Peyer's patch (tissue), 4 donors: ENCODE measurements at regions not wholly inside any gene's neighbourhood (a gene's known extent, or its start where the extent isn't known, plus 50 kb on each side); places are given as distances from the start of the nearest gene placed in this dataset.

ENCODE experiments used
- DNase-seq, 3 donors: peaks; one replicate each; pipeline ENCODE4 v3.0.0-alpha.2; 2017 to 2019
- H3K27ac ChIP-seq, 4 donors: fragments of 200-600 bp; sonication (generic); one replicate each; pipeline ENCODE4 v1.5.1; 2016 to 2019
- H3K27me3 ChIP-seq, 2 donors: fragments of 200-600 bp; sonication (generic); one replicate each; pipeline ENCODE4 v1.5.1; 2019
- H3K36me3 ChIP-seq, 3 donors: fragments of 200-600 bp; sonication (generic); one replicate each; pipeline ENCODE4 v1.5.1; 2016 to 2019
- H3K4me1 ChIP-seq, 4 donors: fragments of 200-600 bp; sonication (generic); one replicate each; pipeline ENCODE4 v1.5.1; 2016 to 2019
- H3K4me3 ChIP-seq, 4 donors: fragments of 200-600 bp; sonication (generic); 1 replicate in 3 of 4; 2 replicates in 1 of 4; pipeline ENCODE4 v1.5.1; 2016 to 2019; ENCODE audit warnings: mild to moderate bottlenecking in 1 of 4
- H3K9me3 ChIP-seq, 4 donors: fragments of 200-600 bp; sonication (generic); one replicate each; pipeline ENCODE4 v1.5.1; 2016 to 2019; ENCODE audit warnings: mild to moderate bottlenecking in 1 of 4
- CTCF ChIP-seq, 6 experiments: fragments of 450-650 bp in 4 of 6; fragments of 200-600 bp in 2 of 6; sonication (generic) in 1 of 6; IDR thresholded peaks; one replicate each; pipeline ENCODE4 v1.5.1; 2017 to 2019; ENCODE audit warnings: antibody characterized with exemption in 6 of 6, mild to moderate bottlenecking in 3 of 6, moderate library complexity in 1 of 6
- POLR2A ChIP-seq, 2 donors: fragments of 450-650 bp; IDR thresholded peaks; one replicate each; pipeline ENCODE4 v1.5.1; 2017; ENCODE audit warnings: antibody characterized with exemption in 2 of 2, mild to moderate bottlenecking in 2 of 2, moderate library complexity in 2 of 2

DNA sequence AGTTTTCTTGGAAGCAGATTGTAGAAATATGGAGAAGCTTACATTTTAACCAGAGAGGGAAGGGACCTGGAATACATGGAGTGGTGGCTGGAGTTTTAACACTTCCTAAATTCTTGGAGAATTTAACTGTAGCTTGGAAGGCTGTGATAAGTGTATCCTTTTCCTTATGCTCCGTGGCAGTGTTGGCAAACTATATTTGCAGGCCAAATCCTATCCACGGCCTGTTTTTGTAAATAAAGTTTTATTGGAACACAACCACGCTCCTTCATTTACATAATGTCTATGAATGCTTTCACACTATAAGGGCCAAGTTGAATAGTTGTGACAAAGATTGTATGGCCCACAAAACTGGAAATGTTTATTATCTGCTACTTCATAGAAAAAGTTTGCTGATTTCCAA lies 110.6 kb upstream of the MIR17HG start:
- DNase-seq: no peak
- no peaks in the 10 kb centered on the region for H3K36me3 ChIP-seq
- H3K4me1 ChIP-seq: no peaks in the 10 kb centered on the region
- H3K27me3 ChIP-seq: no peaks in the 10 kb centered on the region
- no peak overlapping the region for H3K27ac ChIP-seq
- no peak overlapping the region for H3K4me3 ChIP-seq
- H3K9me3 ChIP-seq: no peaks in the 10 kb centered on the region
- TF ChIP-seq CTCF (IDR thresholded peaks at IDR 0.05): no peak
- no peak for TF ChIP-seq POLR2A (IDR thresholded peaks at IDR 0.05)

DNA sequence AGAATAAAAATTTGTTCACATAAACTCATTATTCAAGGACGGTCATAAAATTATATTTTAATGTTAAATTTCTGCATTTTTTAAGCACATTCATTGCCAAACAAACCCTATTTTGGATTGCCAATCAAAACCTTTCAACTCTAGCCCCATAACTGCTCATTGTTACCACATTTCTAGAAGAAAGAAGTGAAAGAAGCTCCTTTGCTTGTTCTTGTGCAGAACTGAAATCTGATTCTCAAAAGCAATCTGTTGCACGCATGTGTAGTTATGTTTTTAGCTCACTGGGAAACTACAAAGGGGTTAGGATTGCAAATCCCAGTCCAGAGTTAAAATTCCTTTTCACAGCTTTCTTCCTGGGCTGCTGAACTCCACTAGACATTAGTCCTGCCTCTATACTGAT lies 109.5 kb upstream of the MIR17HG start:
- Histone ChIP-seq H3K27ac (no peak overlapping the region), H3K4me1 (no peaks in the 10 kb centered on the region), H3K4me3 (no peak overlapping the region), H3K27me3 (no peaks in the 10 kb centered on the region), H3K9me3 (no peaks in the 10 kb centered on the region), H3K36me3 (no peaks in the 10 kb centered on the region)
- TF ChIP-seq CTCF (IDR thresholded peaks at IDR 0.05): no peak
- DNase-seq: no peak

DNA sequence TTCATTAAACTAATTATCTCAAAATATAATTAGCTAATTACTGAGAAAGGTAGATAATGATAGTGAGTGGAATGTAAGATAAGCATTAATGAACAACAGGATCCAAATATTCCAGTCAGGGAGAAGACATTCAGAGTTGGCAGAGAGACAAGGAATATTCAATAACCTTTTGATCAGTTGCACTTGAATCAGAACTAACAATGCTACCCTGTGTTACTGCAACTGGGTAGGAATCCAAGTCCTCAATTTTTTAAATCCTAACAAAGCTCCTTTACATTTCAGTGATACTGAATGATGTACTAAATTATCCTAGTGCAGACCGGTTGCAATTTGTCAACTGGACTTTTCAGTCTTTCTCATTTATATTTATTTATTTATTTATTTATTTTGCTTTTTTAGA lies 107.1 kb upstream of the MIR17HG start:
- Histone ChIP-seq H3K4me1 (no peaks in the 10 kb centered on the region), H3K9me3 (no peaks in the 10 kb centered on the region), H3K4me3 (no peak overlapping the region), H3K27me3 (no peaks in the 10 kb centered on the region), H3K36me3 (no peaks in the 10 kb centered on the region), H3K27ac (no peak overlapping the region)
- DNase-seq: no peak
- TF ChIP-seq CTCF (IDR thresholded peaks at IDR 0.05) (no peak), POLR2A (IDR thresholded peaks at IDR 0.05) (no peak)

DNA sequence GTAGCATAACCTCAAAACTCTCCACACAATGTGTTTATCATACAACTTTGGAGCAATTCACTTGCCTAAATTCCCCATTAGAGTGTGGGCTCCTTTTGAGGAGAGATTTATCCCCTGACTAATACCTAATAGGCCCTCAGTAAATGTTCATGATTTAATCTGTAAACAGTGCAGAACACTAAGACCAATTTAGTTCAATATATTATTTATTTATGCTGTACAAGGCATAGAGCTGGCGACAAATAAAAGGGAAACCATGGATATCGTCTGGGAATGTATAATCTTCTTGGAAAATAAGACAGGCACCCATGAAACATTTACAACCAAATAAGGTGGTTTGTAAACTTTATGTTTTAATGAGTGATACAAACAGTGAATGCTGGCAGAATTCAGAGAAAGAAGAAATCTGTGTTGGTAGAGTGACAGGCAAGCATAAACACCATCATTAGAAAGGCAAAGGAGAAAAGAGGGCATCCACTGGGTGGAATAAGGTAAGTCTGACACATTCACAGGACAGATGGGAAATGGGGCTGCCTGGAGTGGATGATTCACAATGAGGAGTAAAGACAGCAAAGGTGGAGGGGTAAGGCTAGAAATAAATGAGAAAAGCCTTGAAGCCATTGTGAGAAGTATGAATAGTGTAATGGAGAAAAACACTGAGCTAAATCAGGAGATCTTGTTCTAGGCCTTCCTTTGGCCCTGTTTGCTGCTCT lies 106.1 kb upstream of the MIR17HG start:
- no peak overlapping the region for H3K4me3 ChIP-seq
- H3K27me3 ChIP-seq: no peaks in the 10 kb centered on the region
- no peaks in the 10 kb centered on the region for H3K4me1 ChIP-seq
- TF ChIP-seq CTCF (IDR thresholded peaks at IDR 0.05) (no peak), POLR2A (IDR thresholded peaks at IDR 0.05) (no peak)
- no peaks in the 10 kb centered on the region for H3K36me3 ChIP-seq
- H3K27ac ChIP-seq: no peak overlapping the region
- DNase-seq: no peak
- no peaks in the 10 kb centered on the region for H3K9me3 ChIP-seq

- TF ChIP-seq POLR2A (IDR thresholded peaks at IDR 0.05): no peak
- no peak for TF ChIP-seq CTCF (IDR thresholded peaks at IDR 0.05)
- no peaks in the 10 kb centered on the region for H3K27me3 ChIP-seq
- H3K4me1 ChIP-seq: no peaks in the 10 kb centered on the region
Observed at GRCh38 chr13:91242652-91243051, 104.8 kb upstream of the MIR17HG start.

DNA sequence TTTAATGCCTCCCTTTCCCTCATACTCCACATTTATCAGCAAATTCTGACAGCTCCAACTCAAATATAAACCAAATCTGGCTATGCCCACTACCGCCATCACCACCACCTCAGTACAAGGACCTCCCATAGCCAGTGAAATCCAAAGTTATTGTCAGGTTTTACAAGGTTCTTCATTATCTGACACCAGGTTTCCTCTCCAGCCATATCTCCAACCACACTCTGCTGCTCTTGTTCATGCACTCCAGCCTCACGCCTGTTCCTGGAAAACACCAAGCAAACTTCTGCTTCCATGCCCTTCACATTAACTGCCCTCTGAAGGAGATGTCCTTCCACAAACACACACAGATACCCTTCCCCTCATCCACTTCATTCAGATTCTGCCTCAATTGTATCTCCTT lies 102.2 kb upstream of the MIR17HG start:
- no peaks in the 10 kb centered on the region for H3K36me3 ChIP-seq
- TF ChIP-seq CTCF (IDR thresholded peaks at IDR 0.05): no peak
- TF ChIP-seq POLR2A (IDR thresholded peaks at IDR 0.05): no peak
- H3K4me3 ChIP-seq: no peak overlapping the region
- no peak for DNase-seq
- no peaks in the 10 kb centered on the region for H3K27me3 ChIP-seq
- no peak overlapping the region for H3K27ac ChIP-seq
- H3K4me1 ChIP-seq: no peaks in the 10 kb centered on the region
- no peaks in the 10 kb centered on the region for H3K9me3 ChIP-seq

More at GRCh38 chr13:91242652-91243051, 104.8 kb upstream of the MIR17HG start:
- no peak for DNase-seq
- no peaks in the 10 kb centered on the region for H3K36me3 ChIP-seq
- H3K27ac ChIP-seq: no peak overlapping the region
- no peak overlapping the region for H3K4me3 ChIP-seq
- H3K9me3 ChIP-seq: no peaks in the 10 kb centered on the region
